NCI-H2081 (cell line): ENCODE measurements at regions not wholly inside any gene's neighbourhood (a gene's known extent, or its start where the extent isn't known, plus 50 kb on each side); places are given as distances from the start of the nearest gene placed in this dataset.

ENCODE experiments used
- DNase-seq, 2 experiments: peaks; one replicate each; lab custom pipeline; 2025; lab: John Stamatoyannopoulos, UW

DNA sequence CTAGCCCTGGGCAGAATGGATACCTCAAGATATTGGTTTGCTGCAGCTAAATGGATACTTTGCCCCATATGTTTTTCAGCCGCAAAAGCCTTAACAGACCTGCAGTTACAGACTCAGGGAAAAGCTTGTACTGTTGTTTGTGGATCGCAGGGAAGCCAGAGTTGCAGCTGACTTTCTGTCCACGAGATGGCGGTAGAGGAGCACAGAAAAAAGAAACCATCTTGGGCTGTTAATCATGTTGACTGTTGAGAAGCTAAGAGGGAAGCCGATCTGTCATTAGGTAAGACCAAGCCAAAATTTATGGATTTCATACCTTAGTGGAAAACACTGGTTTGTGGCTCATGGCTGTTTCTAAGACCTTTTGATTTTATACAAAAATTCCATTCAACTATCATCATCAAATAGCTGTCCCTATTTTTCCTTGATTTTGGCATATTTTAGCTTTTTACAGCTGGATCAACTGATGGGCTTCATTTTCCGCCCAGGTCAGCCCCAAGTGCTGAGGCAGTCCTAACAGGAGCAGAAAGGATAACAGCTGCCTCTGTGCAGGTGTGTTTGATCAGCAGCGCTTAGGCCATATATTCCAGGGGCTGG, 205.7 kb upstream of the ZPLD1 start:
- DNase-seq, result peak; percentile 80 to 86

DNA sequence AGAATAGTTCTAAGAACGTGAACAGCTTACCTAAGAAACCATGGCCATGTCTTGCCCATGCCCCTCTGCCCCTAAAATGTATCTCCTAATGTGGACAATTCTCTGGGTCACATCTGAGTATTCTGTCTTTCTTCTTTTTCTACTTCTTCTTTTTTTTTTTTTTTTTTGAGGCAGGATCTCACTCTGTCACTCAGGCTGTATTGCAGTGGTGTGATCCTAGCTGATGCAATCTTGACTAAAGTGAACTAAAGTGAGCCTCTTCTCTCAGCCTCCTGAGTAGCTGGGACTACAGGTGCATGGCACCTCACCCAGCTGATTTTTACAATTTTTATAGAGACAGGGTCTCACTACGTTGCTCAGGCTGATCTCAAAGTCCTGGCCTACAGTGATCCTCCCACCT, 204.8 kb upstream of the ZPLD1 start:
- DNase-seq, result no peak

DNA sequence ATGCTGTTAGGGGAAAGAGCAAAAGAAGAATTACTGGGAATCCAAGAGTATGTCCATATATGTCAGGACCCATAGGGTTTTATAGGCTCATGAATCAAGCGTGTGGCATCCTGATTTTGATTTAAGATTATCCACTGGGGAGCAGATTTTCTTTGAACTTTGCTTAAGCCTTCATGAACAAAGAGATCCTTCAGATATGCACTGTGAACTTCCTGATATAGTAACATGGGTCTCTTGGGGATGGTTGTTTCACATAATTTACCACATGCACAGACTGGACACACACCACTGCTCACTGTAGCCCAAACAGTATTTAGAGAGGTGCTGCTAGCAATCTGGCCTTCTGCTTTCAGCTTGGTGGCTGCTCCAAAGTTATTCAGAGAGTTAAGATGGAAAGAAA, 200.9 kb upstream of the ZPLD1 start:
- DNase-seq, result no peak

DNA sequence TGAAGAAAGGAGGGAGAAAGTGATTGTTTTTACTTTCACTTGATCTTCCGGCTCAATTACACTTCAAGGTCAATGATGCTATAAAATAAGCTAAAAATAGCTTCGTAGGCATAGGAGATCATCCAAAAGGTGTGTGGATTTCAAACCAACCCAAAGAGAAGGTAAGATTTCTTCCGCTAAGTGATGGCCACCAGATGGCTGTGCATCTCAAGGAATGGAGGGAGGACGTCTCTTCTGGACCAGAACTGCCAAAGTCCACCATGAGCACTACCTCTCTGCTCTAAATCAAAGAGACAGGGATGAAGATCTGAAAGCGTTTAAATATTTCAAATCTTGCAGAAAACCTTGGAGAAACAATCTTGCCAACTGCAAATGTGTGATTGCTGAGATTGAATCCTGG, 199.1 kb upstream of the ZPLD1 start:
- peak in 1 of 2 experiments; percentile 1 for DNase-seq

DNA sequence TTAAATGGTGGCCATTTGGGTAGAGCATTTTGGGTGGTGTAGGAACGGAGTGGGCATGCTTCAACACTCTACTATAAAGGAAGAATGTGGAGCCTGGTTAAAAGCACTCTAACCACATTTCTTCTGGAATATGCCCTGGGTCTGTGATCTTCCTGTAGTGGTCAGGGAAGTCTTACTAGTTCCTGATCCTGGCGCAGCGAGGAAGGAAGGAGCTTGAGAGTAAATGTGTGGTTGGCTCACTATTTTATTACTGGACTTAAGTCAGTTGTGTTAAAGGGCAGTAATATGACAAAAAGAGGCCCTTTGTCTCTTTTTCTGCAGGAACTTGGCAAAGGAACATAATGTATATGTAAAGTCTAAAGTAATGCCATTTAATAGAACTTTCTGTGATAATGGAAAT, 197.6 kb upstream of the ZPLD1 start:
- DNase-seq, result no peak

DNA sequence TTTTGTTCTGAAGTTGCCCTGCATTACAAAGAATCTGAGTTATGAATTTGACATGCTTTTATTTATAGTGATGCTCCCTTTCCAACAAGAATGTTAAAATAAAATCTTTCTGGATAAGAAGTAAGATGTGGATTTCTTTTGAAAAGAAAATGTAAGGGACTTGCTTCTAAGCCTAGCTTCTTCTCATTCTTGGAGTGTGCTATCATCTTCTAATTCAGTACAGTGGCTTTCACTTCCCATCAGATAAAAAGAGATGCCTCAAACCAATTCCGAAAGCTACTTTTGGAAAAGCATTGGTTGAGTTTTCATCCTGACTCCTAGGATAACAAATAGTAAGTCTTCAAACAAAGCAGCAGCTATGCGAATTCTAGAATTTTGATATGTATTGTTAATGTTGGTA, 197.0 kb upstream of the ZPLD1 start:
- no peak for DNase-seq

DNA sequence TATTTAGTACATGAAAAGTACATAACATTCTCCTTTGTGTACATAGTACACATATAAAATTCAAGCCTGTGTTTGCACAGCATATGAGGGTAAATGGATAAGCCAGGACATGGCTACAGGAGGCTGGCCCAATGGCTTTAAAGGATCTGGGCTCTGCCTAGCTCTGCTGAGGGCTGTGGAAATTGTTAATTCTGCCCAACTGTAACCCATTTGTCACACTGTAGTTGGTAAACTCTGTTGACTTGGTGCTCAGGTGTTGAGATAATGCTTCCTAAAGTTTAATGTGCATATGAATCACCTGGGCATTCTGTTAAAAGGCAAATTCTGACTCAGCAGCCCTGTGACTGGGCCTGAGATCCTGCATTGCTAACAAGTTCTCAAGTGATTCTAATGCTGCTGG, 196.5 kb upstream of the ZPLD1 start:
- DNase-seq, result peak; percentile 40 to 83

DNA sequence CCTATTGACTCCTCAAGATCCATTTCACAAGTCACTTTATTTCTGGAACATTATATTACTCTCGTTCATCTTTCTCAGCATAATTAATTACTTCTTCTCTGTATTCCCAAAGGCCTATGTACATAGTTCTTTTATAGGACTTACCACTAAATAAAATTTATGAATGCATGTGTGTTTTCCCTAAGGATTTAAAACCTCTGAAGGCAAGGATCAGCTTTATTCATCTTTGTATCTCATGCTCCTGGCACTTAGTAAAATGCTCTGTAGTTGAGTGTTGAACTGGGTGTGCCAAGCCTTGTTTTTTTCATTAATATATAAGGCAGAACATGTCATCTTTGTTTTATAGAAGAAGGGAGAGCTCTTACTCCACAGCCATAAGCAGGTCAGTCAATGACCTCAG, 194.1 kb upstream of the ZPLD1 start:
- DNase-seq, result no peak

DNA sequence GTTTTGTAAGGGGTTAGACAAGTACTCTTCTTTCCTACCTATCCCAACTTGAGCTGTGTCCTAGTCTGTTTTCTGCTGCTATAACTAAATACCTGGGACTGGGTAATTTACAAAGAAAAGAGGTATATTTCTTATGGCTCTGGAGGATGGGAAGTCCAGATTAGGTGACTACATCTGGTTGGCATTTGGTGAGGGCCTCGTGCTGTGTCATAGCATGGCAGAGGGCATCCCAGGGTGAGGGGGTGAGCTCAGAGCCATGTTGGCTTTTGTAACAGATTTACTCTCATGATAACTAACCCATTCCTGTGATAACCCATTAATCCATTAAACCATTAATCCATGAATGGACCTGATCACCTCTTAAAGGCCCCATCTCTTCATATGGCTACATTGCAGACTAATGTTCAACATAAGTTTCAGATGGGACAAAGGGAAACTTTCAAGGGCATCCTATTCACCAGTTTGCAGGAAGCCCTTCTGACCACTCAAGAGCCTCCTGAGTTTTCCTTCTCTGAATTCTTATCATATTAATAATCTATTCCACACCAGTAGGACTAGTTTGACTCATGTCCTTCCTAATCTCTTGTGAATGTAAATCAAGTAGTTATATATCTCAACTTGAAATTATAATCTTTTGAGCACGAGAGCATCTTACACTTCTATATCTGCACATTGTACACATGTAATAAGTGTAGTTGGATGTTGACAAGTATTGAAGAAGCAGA, 185.7 kb upstream of the ZPLD1 start:
- DNase-seq, result no peak

DNA sequence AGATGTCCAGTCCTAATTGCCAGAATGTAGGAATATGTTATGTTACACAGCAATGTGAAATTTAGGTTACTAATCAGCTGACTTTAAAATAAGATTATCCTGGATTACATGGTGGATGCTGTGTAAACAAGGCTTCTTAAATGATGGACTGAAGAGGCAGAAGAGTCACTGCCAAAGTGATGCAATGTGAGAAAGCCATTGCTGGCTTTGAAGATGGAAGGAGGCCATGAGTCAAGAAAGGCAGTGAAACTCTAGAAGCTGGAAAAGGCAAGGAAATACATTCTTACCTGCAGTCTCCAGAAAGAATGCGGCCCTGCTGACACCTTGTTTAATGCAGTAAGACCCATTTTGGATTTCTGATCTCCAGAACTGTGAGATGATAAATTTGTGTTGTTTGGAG, 179.1 kb upstream of the ZPLD1 start:
- no peak for DNase-seq

DNA sequence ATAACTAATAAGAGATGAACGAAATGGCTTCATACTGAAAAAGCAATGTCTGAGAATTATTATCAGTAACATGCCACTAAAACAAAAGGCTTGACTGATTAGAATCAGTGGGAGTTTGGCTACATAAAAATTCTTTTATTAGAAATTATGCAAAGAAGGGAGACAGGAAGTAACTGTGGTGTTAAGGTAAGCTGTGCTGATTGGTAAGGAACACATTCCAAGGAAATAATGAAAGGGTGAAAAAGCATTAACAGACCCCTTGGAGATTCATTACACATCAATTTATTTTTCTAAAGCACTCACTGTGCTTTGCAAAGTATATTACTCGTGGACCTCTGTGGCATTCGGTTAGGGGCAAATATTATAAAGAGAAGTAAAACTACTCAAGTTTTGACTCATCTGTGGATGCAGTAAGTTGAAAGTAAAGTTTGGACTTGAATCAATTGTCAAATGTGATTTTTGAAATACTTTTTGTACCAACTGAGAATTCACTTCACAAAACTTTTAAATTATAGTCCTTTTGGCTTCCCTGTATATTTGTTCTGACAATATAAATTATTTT, 176.1 kb upstream of the ZPLD1 start:
- no peak for DNase-seq

DNA sequence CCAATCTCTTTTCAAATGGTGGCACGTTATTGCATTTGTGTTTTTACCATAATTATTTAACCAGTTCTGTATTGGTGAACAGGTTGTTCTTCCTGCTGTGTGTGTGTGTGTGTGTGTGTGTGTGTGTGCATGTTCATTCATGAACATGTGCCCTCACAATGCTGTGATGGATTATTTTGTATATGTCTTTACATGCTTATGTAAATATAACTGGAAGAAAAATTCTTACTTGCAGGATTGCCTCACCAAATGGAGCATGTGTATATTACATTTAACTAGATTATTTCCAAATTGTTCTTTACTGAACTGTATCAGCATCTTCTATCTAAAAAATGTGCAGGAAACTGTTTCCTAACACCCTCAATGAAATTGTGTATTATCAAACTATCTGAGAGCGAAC, 175.2 kb upstream of the ZPLD1 start:
- DNase-seq, result no peak

DNA sequence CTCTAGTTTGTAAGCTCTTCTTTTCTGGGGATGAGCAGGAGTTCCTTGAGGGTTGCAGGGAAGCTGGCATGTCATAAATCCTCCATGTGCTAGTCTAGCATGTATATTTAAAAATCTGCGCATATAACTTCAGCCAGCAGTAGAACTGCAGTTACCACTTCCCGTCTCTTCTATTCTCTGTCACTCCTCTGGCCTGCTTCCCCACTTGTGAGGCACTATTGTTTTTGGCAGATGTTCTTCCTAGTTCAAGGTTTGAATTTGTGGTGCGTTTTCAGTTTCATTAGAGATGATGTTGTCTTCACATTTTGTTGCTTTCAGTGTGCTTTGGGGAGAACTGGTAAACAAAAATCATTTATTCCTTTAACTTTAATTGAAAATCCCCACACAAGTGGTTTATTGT, 169.1 kb upstream of the ZPLD1 start:
- DNase-seq, result no peak

DNA sequence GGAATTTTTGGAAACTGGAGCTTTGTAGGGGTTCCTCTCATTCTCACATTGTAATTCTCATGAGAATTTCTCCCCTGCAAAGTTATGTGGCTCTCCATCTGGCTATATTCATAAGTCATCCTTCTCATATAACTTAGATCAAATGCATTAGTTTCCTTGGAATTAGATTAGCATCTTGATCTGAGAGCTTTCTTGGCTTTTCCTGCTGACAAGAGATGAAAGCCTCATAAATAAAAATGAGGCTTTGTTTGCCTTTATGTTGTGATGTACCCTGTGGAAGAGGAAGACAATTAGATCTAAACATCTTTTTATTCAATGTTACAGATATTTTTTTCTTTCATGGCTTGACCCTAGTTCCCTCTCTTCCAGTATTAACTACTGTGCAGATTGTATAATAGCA, 165.4 kb upstream of the ZPLD1 start:
- DNase-seq, result no peak

DNA sequence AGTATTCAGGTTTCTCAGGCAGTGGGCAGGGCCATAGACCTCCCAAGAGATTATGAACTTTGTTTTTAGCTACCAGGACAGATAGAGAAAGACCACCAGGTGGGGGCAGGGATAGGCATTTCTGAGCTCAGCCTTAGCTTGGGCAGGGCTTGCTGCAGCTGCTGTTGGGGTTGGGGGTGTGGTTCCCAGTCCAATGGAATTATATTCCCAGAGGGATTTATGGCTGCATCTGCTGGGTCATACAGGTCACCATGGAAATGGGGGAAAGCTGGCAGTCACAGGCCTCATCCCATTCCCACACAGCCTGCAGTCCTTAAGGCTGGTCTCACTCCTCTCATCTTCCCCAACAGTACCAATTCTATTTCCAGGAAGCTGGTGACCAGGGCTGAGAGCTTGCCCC, 144.6 kb upstream of the ZPLD1 start:
- no peak for DNase-seq

DNA sequence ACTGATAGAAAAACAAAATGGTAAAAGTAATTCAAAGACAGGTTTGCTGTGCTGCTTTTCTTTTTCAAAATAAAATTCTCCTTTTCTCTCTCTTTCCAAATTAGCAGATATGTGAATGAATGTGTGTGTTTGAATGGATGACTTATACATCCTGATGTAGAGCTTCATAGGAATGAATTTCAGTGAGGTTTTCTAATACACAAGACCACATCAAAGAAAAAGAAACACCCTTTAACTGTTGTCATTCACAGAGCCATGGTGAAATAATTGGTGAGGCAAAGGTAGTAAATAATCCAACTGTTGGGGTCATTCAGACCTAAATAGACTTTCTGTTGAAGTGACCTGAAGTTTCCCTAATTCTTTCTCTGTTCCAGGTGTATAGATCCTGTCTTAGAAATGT, 139.1 kb upstream of the ZPLD1 start:
- no peak for DNase-seq

DNA sequence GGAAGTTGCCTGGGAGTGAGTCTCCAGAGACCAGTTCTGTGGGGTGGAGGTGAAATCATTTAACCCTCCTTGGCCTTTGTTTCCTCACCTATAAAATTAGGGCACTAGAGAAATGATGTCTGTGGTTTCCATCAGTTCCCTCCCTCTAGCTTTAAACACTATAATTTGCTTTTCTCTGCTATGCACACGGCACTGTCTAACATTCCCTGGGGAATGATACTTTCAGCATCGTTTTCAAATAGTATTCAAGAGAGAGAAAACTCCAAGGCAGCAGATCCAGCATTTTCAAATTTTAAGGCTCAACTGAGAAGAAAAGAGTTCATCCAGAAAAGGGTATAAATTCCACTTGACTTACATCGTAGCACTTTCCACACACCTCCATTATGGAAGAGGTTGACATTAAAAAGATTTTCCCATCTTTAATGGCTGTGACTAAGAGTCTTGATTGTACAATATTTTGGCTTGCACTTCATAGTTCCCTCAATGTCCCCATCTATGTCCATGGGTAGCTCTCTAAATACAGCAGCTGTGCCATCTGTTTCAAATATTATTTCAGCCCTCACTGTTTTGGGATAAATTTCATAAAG, 137.7 kb upstream of the ZPLD1 start:
- no peak for DNase-seq

DNA sequence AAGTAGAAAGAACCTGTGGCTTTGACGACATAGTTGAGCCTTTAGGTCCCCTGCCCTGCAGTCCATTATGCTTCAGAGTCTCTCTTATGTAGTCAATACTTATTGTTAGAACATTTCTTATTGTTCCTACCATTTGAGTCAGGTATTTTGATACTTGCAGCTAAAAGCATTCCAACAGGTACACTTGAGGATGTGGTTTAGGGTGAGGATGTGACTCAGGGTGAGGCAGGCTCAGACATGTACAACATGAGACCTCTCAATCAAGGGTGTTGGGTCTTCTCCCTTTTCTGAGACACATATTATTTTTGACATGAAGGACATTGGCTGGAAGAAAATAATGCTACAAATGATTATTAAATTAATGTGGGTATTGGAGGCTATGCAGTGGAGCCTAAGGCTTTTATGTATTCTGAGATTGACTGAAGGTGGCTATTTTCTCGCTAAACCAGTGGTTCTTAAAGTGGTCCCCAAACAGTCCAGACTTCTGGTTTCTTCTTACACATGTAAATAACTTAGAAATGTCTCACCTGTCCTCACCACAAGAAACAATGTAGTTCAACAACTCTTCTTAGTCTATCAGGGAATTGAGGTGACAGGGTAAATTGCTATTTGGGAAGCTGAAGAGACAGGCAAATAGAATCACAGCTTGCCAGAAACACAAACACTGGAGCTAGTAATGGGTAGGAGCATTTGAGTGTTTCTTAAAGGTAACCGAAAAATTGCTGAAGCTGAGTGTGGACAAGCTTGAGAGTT, 135.5 kb upstream of the ZPLD1 start:
- no peak for DNase-seq

DNA sequence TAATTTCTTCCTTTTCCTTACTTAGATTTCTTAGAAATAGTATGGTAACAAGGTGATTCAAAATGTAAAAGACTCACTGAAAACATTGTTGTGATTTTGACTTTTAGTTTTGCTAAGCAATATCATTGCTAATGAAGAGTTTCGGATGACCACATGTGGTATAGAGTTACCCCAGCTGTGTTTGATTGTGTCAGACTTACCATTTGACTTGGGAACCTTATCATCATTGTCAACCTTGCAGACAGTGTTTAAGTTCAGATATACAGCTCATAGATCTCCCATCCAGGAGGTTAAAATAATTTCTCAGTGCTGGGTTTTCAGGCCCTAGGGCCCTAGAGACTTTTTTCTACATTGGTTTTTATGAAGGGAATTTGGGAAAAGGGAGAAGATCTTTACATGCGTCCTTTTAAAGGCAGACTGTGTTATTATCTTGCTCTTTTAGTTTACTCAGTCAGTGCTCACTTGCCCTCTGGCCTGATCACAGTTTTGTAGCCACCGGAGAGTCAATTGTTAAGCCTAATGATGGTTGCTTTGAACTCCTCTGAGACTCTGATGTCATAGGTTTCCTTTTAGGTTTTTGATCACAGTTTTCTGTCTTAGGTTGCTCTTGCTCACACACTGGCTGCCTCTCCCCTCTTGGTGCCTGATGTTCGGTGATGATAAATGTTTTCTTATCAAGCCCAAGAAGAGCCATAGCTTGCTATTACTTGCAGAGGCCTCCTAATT, 133.5 kb upstream of the ZPLD1 start:
- DNase-seq, result peak in 1 of 2 experiments; percentile 21

DNA sequence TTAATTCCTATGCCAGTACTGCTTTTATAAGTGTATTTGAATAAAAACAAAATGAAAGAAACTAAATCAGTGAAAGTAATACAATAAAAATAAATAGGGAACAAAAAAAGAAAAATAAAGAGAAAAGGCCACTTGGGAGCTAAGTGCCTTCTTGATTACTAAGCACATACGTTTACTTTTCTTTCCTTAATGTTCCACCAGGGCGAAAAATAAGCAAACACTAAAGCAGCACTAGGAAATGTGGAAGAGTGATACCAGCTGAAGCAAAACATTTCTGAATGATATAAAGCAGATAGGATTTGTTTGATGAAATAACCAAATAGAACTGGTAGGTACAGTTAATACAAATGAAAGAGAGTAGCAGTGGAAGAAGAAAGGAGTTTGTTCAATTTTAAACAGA, 132.8 kb upstream of the ZPLD1 start:
- DNase-seq, result no peak

DNA sequence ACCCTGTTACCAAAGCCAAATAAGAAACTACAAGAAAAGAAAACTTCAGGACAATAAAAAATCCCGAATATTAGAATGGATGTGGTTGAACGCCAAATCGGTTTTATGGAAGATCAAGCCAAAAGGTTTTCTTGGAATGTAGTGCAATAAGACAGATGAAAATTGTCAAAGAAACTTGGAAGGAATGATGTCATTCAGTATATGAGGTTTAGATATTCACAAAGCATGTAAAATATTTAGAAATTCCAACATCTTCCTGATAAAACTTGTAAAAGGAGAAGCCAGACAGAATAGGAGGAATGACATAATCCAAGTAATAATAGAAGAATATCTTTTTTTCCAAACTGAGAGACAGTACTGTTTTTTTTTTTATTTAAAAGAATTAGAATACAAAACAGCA, 130.3 kb upstream of the ZPLD1 start:
- no peak for DNase-seq

DNA sequence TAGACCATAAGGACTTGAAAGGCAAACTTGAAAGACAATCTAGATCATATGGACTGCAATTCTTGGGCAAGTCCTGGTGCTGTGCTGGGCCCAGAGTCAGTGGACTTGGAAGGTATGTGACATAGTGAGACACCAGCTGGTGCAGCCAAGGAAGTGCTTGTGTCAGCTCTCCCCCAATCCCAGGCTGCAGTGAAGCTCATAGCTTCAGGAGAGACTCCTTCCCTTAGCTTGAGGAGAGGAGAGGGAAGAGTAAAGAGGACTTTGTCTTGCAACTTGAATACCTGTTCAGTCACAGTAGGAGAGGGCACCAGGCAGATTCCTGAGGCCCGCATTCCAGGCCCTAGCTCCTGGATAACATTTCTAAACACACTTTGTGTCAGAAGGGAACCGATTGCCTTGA, 127.4 kb upstream of the ZPLD1 start:
- DNase-seq, result no peak
